H1 (cell line): ENCODE measurements at regions not wholly inside any gene's neighbourhood (a gene's known extent, or its start where the extent isn't known, plus 50 kb on each side); places are given as distances from the start of the nearest gene placed in this dataset.

Experiments used
- CTCF ChIA-PET: fragments of 300-600 bp; sonication (Branson Sonifier 250); formaldehyde crosslinking; loops from one replicate; lab custom pipeline; 2021; ENCODE audit not compliant: partially characterized antibody; lab: Charles Lee
- POLR2A ChIA-PET: fragments of 300-600 bp; sonication (Branson Sonifier 250); formaldehyde crosslinking; loops from one replicate; lab custom pipeline; 2021; ENCODE audit warnings: inconsistent platforms; ENCODE audit not compliant: partially characterized antibody; lab: Charles Lee
- DNase-seq, 2 experiments: peaks; one replicate each; pipeline versions ENCODE4 v3.0.0 to v3.0.0-alpha.2; 2010 to 2022; ENCODE audit warnings: low spot score in 2 of 2, low read depth in 1 of 2, mixed read lengths in 1 of 2
- FAIRE-seq: peaks from 2 replicates; lab custom pipeline; 2011; peaks lifted over from hg19 to GRCh38; lab: Jason Lieb, UNC
- H2AFZ ChIP-seq: 2 replicates; pipeline ENCODE4 v1.8.1; 2012; ENCODE audit warnings: low read length, inconsistent platforms
- H2AK5ac ChIP-seq: 2 replicates; pipeline ENCODE4 v1.6.1; 2013; ENCODE audit warnings: low read depth, low read length
- H2BK120ac ChIP-seq: replicated peaks from 2 replicates; pipeline ENCODE3; 2013; ENCODE audit warnings: low read depth, low read length, inconsistent platforms
- H2BK12ac ChIP-seq: 2 replicates; pipeline ENCODE4 v1.6.1; 2013; ENCODE audit warnings: low read depth, low read length
- H2BK15ac ChIP-seq: 2 replicates; pipeline ENCODE4 v1.6.1; 2013; ENCODE audit warnings: low read length
- H2BK20ac ChIP-seq: 2 replicates; pipeline ENCODE4 v1.6.1; 2013; ENCODE audit warnings: low read length
- H2BK5ac ChIP-seq: 2 replicates; pipeline ENCODE4 v1.6.1; 2013; ENCODE audit warnings: low read depth, low read length
- H3K14ac ChIP-seq: 2 replicates; pipeline ENCODE4 v1.6.1; 2013; ENCODE audit warnings: inconsistent platforms; ENCODE audit not compliant: insufficient read length
- H3K18ac ChIP-seq: 2 replicates; pipeline ENCODE4 v1.6.1; 2013; ENCODE audit warnings: low read length; ENCODE audit errors: extremely low read depth
- H3K23ac ChIP-seq: 2 replicates; pipeline ENCODE4 v1.6.1; 2013; ENCODE audit warnings: inconsistent platforms; ENCODE audit not compliant: insufficient read length
- H3K23me2 ChIP-seq: 2 replicates; pipeline ENCODE4 v1.6.1; 2013; ENCODE audit warnings: low read depth, low read length
- H3K27ac ChIP-seq: 2 replicates; pipeline ENCODE4 v1.6.1; 2011; ENCODE audit warnings: low read depth, low read length, inconsistent platforms
- H3K27me3 ChIP-seq, 4 experiments: replicated peaks in 1 of 4; 1 replicate in 1 of 4; 2 replicates in 3 of 4; pipeline versions ENCODE4 v1.6.1 to v1.8.1; 2011 to 2013; ENCODE audit warnings: low read length in 3 of 4, mild to moderate bottlenecking in 3 of 4, inconsistent platforms in 2 of 4, mixed read lengths in 2 of 4, moderate library complexity in 1 of 4; ENCODE audit not compliant: control insufficient read depth in 3 of 4, insufficient read depth in 3 of 4; ENCODE audit errors: extremely low read depth in 1 of 4
- H3K36me3 ChIP-seq, 4 experiments: 2 replicates each; pipeline versions ENCODE4 v1.6.1 to v1.8.1; 2011 to 2013; ENCODE audit warnings: mild to moderate bottlenecking in 4 of 4, low read length in 3 of 4, moderate library complexity in 2 of 4, control low read depth in 1 of 4, inconsistent platforms in 1 of 4; ENCODE audit not compliant: insufficient read depth in 4 of 4, control insufficient read depth in 2 of 4
- H3K4ac ChIP-seq: replicated peaks from 2 replicates; pipeline ENCODE3; 2013; ENCODE audit warnings: low read length, low read depth, mixed read lengths, inconsistent platforms; ENCODE audit not compliant: insufficient read length
- H3K4me1 ChIP-seq, 4 experiments: replicated peaks in 1 of 4; 1 replicate in 1 of 4; 2 replicates in 3 of 4; pipeline versions ENCODE4 v1.6.1 to v1.8.1; 2011 to 2013; ENCODE audit warnings: low read length in 3 of 4, inconsistent platforms in 2 of 4, mixed read lengths in 1 of 4; ENCODE audit not compliant: insufficient read depth in 4 of 4, control insufficient read depth in 3 of 4
- H3K4me2 ChIP-seq, 2 experiments: 2 replicates each; pipeline versions ENCODE4 v1.6.1 to v1.8.1; 2011 to 2013; ENCODE audit warnings: low read depth in 2 of 2, low read length in 2 of 2, control low read depth in 1 of 2, inconsistent platforms in 1 of 2, mild to moderate bottlenecking in 1 of 2; ENCODE audit not compliant: insufficient read depth in 1 of 2
- H3K4me3 ChIP-seq, 4 experiments: fragments of 200-600, 300-600 bp in 1 of 4; sonication (generic), shearing (Covaris generic), sonication (Bioruptor Twin) in 1 of 4; 2 replicates each; pipeline versions ENCODE4 v1.5.1 to v1.8.1; 2011 to 2016; ENCODE audit warnings: low read length in 4 of 4, low read depth in 3 of 4, control low read depth in 2 of 4, inconsistent platforms in 2 of 4, mild to moderate bottlenecking in 2 of 4, mixed read lengths in 1 of 4, moderate library complexity in 1 of 4; ENCODE audit not compliant: insufficient read depth in 2 of 4; ENCODE audit errors: extremely low read depth in 1 of 4
- H3K56ac ChIP-seq: replicated peaks from 2 replicates; pipeline ENCODE3; 2013; ENCODE audit warnings: low read depth, mild to moderate bottlenecking, mixed read lengths, low read length, inconsistent platforms; ENCODE audit not compliant: insufficient read length
- H3K79me1 ChIP-seq: 2 replicates; pipeline ENCODE4 v1.6.1; 2013; ENCODE audit warnings: low read depth, low read length, control low read depth
- H3K79me2 ChIP-seq, 2 experiments: 2 replicates each; pipeline versions ENCODE4 v1.6.1 to v1.8.1; 2012 to 2013; ENCODE audit warnings: low read length in 2 of 2, mild to moderate bottlenecking in 2 of 2, inconsistent platforms in 1 of 2; ENCODE audit not compliant: insufficient read depth in 2 of 2, control insufficient read depth in 1 of 2
- H3K9ac ChIP-seq, 4 experiments: replicated peaks in 1 of 4; 1 replicate in 1 of 4; 2 replicates in 3 of 4; pipeline versions ENCODE4 v1.6.1 to v1.8.1; 2011 to 2013; ENCODE audit warnings: low read depth in 3 of 4, low read length in 3 of 4, control low read depth in 2 of 4, mild to moderate bottlenecking in 2 of 4, moderate library complexity in 2 of 4, inconsistent platforms in 1 of 4; ENCODE audit errors: extremely low read depth in 1 of 4
- H3K9me3 ChIP-seq, 2 experiments: 2 replicates each; pipeline versions ENCODE4 v1.6.1 to v1.8.1; 2012 to 2013; ENCODE audit warnings: mild to moderate bottlenecking in 2 of 2, moderate library complexity in 2 of 2, control low read depth in 1 of 2, inconsistent platforms in 1 of 2, low read depth in 1 of 2, low read length in 1 of 2, mixed read lengths in 1 of 2; ENCODE audit not compliant: insufficient read depth in 2 of 2
- H4K20me1 ChIP-seq, 2 experiments: replicated peaks in 1 of 2; 2 replicates each; pipeline versions ENCODE3 to v1.8.1; 2011 to 2013; ENCODE audit warnings: inconsistent platforms in 2 of 2, low read length in 2 of 2, mild to moderate bottlenecking in 1 of 2; ENCODE audit not compliant: insufficient read depth in 2 of 2, control insufficient read depth in 1 of 2
- H4K5ac ChIP-seq: 2 replicates; pipeline ENCODE4 v1.6.1; 2013; ENCODE audit warnings: low read length, low read depth, mixed read lengths, inconsistent platforms; ENCODE audit not compliant: insufficient read length
- H4K8ac ChIP-seq: 2 replicates; pipeline ENCODE4 v1.8.0; 2013; ENCODE audit warnings: mild to moderate bottlenecking, moderate library complexity, low read length, inconsistent platforms; ENCODE audit not compliant: insufficient read depth; ENCODE audit errors: extremely low read depth
- H4K91ac ChIP-seq: replicated peaks from 2 replicates; pipeline ENCODE3; 2013; ENCODE audit warnings: low read length, mixed read lengths, inconsistent platforms; ENCODE audit not compliant: insufficient read length
- CHD7 ChIP-seq: fragments of 300-600 bp; sonication (generic); IDR thresholded peaks from 2 replicates; pipeline ENCODE4 v1.7.1; 2012; ENCODE audit warnings: low read length, moderate library complexity, mild to moderate bottlenecking, inconsistent platforms; ENCODE audit not compliant: insufficient replicate concordance
- WGBS, 2 experiments: shearing (Covaris generic) in 1 of 2; methylation state at CpG; one replicate each; pipeline versions ENCODE4 v1.1.6 to v1.1.7; 2013 to 2015; ENCODE audit warnings: low lambda C conversion rate in 2 of 2, mixed read lengths in 2 of 2, inconsistent platforms in 1 of 2, low coverage in 1 of 2, missing lambda C conversion rate in 1 of 2; ENCODE audit not compliant: insufficient replicate concordance in 2 of 2, insufficient coverage in 1 of 2, insufficient read length in 1 of 2; ENCODE audit errors: extremely low coverage in 1 of 2, missing lambda C conversion rate in 1 of 2; 5-methylcytosine and 5-hydroxymethylcytosine counted together

DNA sequence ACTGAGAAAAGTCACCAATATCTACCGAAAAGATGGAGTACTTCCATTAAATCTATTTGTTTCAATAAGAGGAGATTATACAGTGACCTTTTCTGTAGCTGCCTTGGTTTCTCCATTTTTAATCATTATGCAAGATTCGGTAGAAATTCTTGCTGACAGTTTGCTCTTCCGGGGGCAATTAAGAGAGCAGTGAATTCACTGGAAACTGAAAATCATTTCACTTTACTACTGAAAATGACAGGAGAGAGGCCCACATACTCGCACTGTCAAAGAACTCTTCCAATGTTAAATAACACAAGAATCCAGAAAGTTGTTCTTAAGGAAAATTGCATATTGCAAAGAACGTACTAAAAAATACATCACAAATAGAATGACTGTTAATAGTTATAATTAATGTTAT lies 699.3 kb downstream of the CBLN2 start:
- Histone ChIP-seq H3K4me2 (no peak overlapping the region), H4K91ac (no peak overlapping the region), H3K27me3 (no peaks in the 10 kb centered on the region), H3K14ac (no peak overlapping the region), H3K9ac (no peak overlapping the region), H3K36me3 (no peaks in the 10 kb centered on the region), H3K79me2 (no peaks in the 10 kb centered on the region), H2BK5ac (no peak overlapping the region), H2BK120ac (no peak overlapping the region), H3K18ac (no peak overlapping the region), H2AK5ac (no peak overlapping the region), H3K4me1 (no peaks in the 10 kb centered on the region), H3K9me3 (peaks cover 44 to 48% of the 10 kb centered on the region in 2 experiments), H2AFZ (no peak overlapping the region), H3K23me2 (no peaks in the 10 kb centered on the region), H2BK12ac (no peak overlapping the region), H2BK15ac (no peak overlapping the region), H3K4ac (no peak overlapping the region), H3K23ac (no peak overlapping the region), H4K20me1 (no peaks in the 10 kb centered on the region), H4K8ac (no peak overlapping the region), H3K79me1 (no peaks in the 10 kb centered on the region), H3K56ac (no peak overlapping the region), H4K5ac (no peak overlapping the region), H3K27ac (no peak overlapping the region), H3K4me3 (no peak overlapping the region), H2BK20ac (no peak overlapping the region)
- FAIRE-seq, result no peak
- ChIA-PET POLR2A (no interaction called here), CTCF (no interaction called here)
- WGBS, 2 experiments, result 64% methylated on average over 5 of the region's 5 CpGs; no CpG with 5 or more reads in 1 of the 2 experiments
- no peak for DNase-seq
- TF ChIP-seq CHD7, result no peak
